ENCODE measurements at regions not wholly inside any gene's neighbourhood (a gene's known extent, or its start where the extent isn't known, plus 50 kb on each side); places are given as distances from the start of the nearest gene placed in this dataset.
"Not testable (repeated sequence)": the region's sequence is repeated elsewhere in the genome, so short reads cannot be mapped to it uniquely, and the experiment has no call there.

GRCh38 chr4:189848672-189849071, 92.0 kb upstream of the FRG1 start:
- H3K27me3 Mint-ChIP-seq; H3K9me3 ChIP-seq; DNase-seq; H3K36me3 ChIP-seq (ENCODE audit: control insufficient read depth in 2 of 2, extremely low read depth in 1 of 2, insufficient read depth in 1 of 2, low read length in 1 of 2); H3K27ac ChIP-seq (ENCODE audit: low read length); H3K4me1 ChIP-seq (ENCODE audit: control insufficient read depth in 1 of 2, extremely low read depth in 1 of 2, insufficient read depth in 2 of 2, low read length in 2 of 2); H3K27ac Mint-ChIP-seq; POLR2A ChIA-PET; H3K4me1 Mint-ChIP-seq; CTCF ChIA-PET; H3K9me3 Mint-ChIP-seq; H3K36me3 Mint-ChIP-seq; H3K27me3 ChIP-seq (replicated peaks in 1 of 2; ENCODE audit: control insufficient read depth in 2 of 2, extremely low read depth in 1 of 2, insufficient read depth in 2 of 2, low read length in 1 of 2); H3K4me3 Mint-ChIP-seq; ATAC-seq (replicated peaks in 1 of 4); H3K4me3 ChIP-seq (ENCODE audit: control insufficient read depth in 1 of 2, extremely low read depth in 1 of 2, low read length in 1 of 2): not testable (repeated sequence)
- WGBS (ENCODE audit: insufficient coverage), result 60% methylated on average over 3 of the region's 3 CpGs

- no peaks in the 10 kb centered on the region for H3K27me3 Mint-ChIP-seq
- H3K36me3 Mint-ChIP-seq, result peaks cover 13% of the 10 kb centered on the region
- ChIA-PET POLR2A (no interaction called here), CTCF (no interaction called here)
- H3K4me3 Mint-ChIP-seq, result no peak overlapping the region
- H3K4me1 ChIP-seq (ENCODE audit: control insufficient read depth in 1 of 2, extremely low read depth in 1 of 2, insufficient read depth in 2 of 2, low read length in 2 of 2), result no peaks in the 10 kb centered on the region
- no peaks in the 10 kb centered on the region for H3K9me3 ChIP-seq
- no peak for ATAC-seq (replicated peaks in 1 of 4)
- no peak for DNase-seq
- no peak overlapping the region for H3K4me3 ChIP-seq (ENCODE audit: control insufficient read depth in 1 of 2, extremely low read depth in 1 of 2, low read length in 1 of 2)
- no peak overlapping the region for H3K27ac ChIP-seq (ENCODE audit: low read length)
- WGBS (ENCODE audit: insufficient coverage), result no CpG with 5 or more reads among the region's 3 CpGs
- peaks cover 0 to 4% of the 10 kb centered on the region in 2 experiments for H3K27me3 ChIP-seq (replicated peaks in 1 of 2; ENCODE audit: control insufficient read depth in 2 of 2, extremely low read depth in 1 of 2, insufficient read depth in 2 of 2, low read length in 1 of 2)
- H3K27ac Mint-ChIP-seq, result no peak overlapping the region
- H3K4me1 Mint-ChIP-seq, result no peaks in the 10 kb centered on the region
- no peaks in the 10 kb centered on the region for H3K36me3 ChIP-seq (ENCODE audit: control insufficient read depth in 2 of 2, extremely low read depth in 1 of 2, insufficient read depth in 1 of 2, low read length in 1 of 2)
- H3K9me3 Mint-ChIP-seq, result peaks cover 0 to 20% (median 2%) of the 10 kb centered on the region in 3 donors
These were observed 90.3 kb upstream of the FRG1 start for GRCh38 chr4:189850239-189850856.

- no peaks in the 10 kb centered on the region for H3K4me1 Mint-ChIP-seq
- Histone ChIP-seq H3K27ac (ENCODE audit: low read length) (no peak overlapping the region), H3K36me3 (ENCODE audit: control insufficient read depth in 2 of 2, extremely low read depth in 1 of 2, insufficient read depth in 1 of 2, low read length in 1 of 2) (no peaks in the 10 kb centered on the region), H3K27me3 (replicated peaks in 1 of 2; ENCODE audit: control insufficient read depth in 2 of 2, extremely low read depth in 1 of 2, insufficient read depth in 2 of 2, low read length in 1 of 2) (peaks cover 0 to 6% of the 10 kb centered on the region in 2 experiments), H3K9me3 (no peaks in the 10 kb centered on the region), H3K4me1 (ENCODE audit: control insufficient read depth in 1 of 2, extremely low read depth in 1 of 2, insufficient read depth in 2 of 2, low read length in 2 of 2) (no peaks in the 10 kb centered on the region), H3K4me3 (ENCODE audit: control insufficient read depth in 1 of 2, extremely low read depth in 1 of 2, low read length in 1 of 2) (no peak overlapping the region)
- no peak for ATAC-seq (replicated peaks in 1 of 4)
- H3K9me3 Mint-ChIP-seq, result peaks cover 0 to 14% (median 3%) of the 10 kb centered on the region in 3 donors
- H3K36me3 Mint-ChIP-seq, result peaks cover 29% of the 10 kb centered on the region
- no peak overlapping the region for H3K4me3 Mint-ChIP-seq
- H3K27ac Mint-ChIP-seq, result no peak overlapping the region
- WGBS (ENCODE audit: insufficient coverage), result no CpG with 5 or more reads among the region's 4 CpGs
- no peak for DNase-seq
- no peaks in the 10 kb centered on the region for H3K27me3 Mint-ChIP-seq
- ChIA-PET POLR2A (no interaction called here), CTCF (no interaction called here)
These were observed 82.2 kb upstream of the FRG1 start for GRCh38 chr4:189858435-189858834.

GRCh38 chr4:189861101-189861500, 79.6 kb upstream of the FRG1 start:
- no peaks in the 10 kb centered on the region for H3K4me1 ChIP-seq (ENCODE audit: control insufficient read depth in 1 of 2, extremely low read depth in 1 of 2, insufficient read depth in 2 of 2, low read length in 2 of 2)
- H3K27ac Mint-ChIP-seq, result no peak overlapping the region

DNA sequence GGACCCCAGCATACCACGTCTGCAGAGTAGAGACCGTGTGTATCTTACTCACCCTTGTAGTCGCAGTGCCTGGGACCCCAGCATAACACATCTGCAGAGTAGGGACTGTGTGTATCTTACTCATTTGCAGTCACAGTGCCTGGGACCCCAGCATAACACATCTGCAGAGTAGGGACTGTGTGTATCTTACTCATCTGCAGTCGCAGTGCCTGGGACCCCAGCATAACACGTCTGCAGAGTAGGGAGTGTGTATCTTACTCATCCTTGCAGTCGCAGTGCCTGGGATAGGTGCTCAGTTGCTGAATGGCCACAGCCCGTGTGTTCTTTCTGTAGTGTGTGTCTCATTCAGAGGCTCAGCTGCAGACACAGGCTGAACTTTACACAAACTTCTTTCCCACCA, 71.4 kb upstream of the FRG1 start:
- Histone ChIP-seq H3K9me3 (no peaks in the 10 kb centered on the region), H3K36me3 (ENCODE audit: control insufficient read depth in 2 of 2, extremely low read depth in 1 of 2, insufficient read depth in 1 of 2, low read length in 1 of 2) (no peaks in the 10 kb centered on the region), H3K27ac (ENCODE audit: low read length) (no peak overlapping the region), H3K4me3 (ENCODE audit: control insufficient read depth in 1 of 2, extremely low read depth in 1 of 2, low read length in 1 of 2) (no peak overlapping the region), H3K4me1 (ENCODE audit: control insufficient read depth in 1 of 2, extremely low read depth in 1 of 2, insufficient read depth in 2 of 2, low read length in 2 of 2) (no peaks in the 10 kb centered on the region), H3K27me3 (replicated peaks in 1 of 2; ENCODE audit: control insufficient read depth in 2 of 2, extremely low read depth in 1 of 2, insufficient read depth in 2 of 2, low read length in 1 of 2) (no peaks in the 10 kb centered on the region)
- ATAC-seq (replicated peaks in 1 of 4) (no peak), DNase-seq (no peak)
- WGBS (ENCODE audit: insufficient coverage), result 80% methylated on average over 3 of the region's 7 CpGs
- Mint-ChIP-seq H3K36me3 (no peaks in the 10 kb centered on the region), H3K27ac (no peak overlapping the region), H3K9me3 (no peaks in the 10 kb centered on the region), H3K27me3 (no peaks in the 10 kb centered on the region), H3K4me3 (no peak overlapping the region), H3K4me1 (no peaks in the 10 kb centered on the region)
- CTCF ChIA-PET, result no interaction called here
- POLR2A ChIA-PET, result no interaction called here

More at GRCh38 chr4:189861101-189861500, 79.6 kb upstream of the FRG1 start:
- H3K9me3 ChIP-seq, result no peaks in the 10 kb centered on the region
- no peak overlapping the region for H3K4me3 Mint-ChIP-seq
- no peak overlapping the region for H3K4me3 ChIP-seq (ENCODE audit: control insufficient read depth in 1 of 2, extremely low read depth in 1 of 2, low read length in 1 of 2)
- ChIA-PET CTCF (no interaction called here), POLR2A (no interaction called here)
- no peaks in the 10 kb centered on the region for H3K27me3 ChIP-seq (replicated peaks in 1 of 2; ENCODE audit: control insufficient read depth in 2 of 2, extremely low read depth in 1 of 2, insufficient read depth in 2 of 2, low read length in 1 of 2)
- H3K36me3 Mint-ChIP-seq, result peaks cover 9% of the 10 kb centered on the region
- no peaks in the 10 kb centered on the region for H3K36me3 ChIP-seq (ENCODE audit: control insufficient read depth in 2 of 2, extremely low read depth in 1 of 2, insufficient read depth in 1 of 2, low read length in 1 of 2)
- H3K9me3 Mint-ChIP-seq, result no peaks in the 10 kb centered on the region
- no peak for DNase-seq
- no peaks in the 10 kb centered on the region for H3K27me3 Mint-ChIP-seq
- no peak overlapping the region for H3K27ac ChIP-seq (ENCODE audit: low read length)
- ATAC-seq (replicated peaks in 1 of 4), result no peak
- H3K4me1 Mint-ChIP-seq, result no peaks in the 10 kb centered on the region

- no peaks in the 10 kb centered on the region for H3K4me1 ChIP-seq (ENCODE audit: control insufficient read depth in 1 of 2, extremely low read depth in 1 of 2, insufficient read depth in 2 of 2, low read length in 2 of 2)
- no peak overlapping the region for H3K27ac ChIP-seq (ENCODE audit: low read length)
- no peak overlapping the region for H3K27ac Mint-ChIP-seq
- no peaks in the 10 kb centered on the region for H3K27me3 Mint-ChIP-seq
- CTCF ChIA-PET, result no interaction called here
- H3K4me1 Mint-ChIP-seq, result no peaks in the 10 kb centered on the region
- no peaks in the 10 kb centered on the region for H3K36me3 ChIP-seq (ENCODE audit: control insufficient read depth in 2 of 2, extremely low read depth in 1 of 2, insufficient read depth in 1 of 2, low read length in 1 of 2)
- H3K4me3 Mint-ChIP-seq, result no peak overlapping the region
- H3K9me3 ChIP-seq, result no peaks in the 10 kb centered on the region
- H3K4me3 ChIP-seq (ENCODE audit: control insufficient read depth in 1 of 2, extremely low read depth in 1 of 2, low read length in 1 of 2), result no peak overlapping the region
- no peak for DNase-seq
- H3K9me3 Mint-ChIP-seq, result no peaks in the 10 kb centered on the region
- ATAC-seq (replicated peaks in 1 of 4), result no peak
- no peaks in the 10 kb centered on the region for H3K36me3 Mint-ChIP-seq
- POLR2A ChIA-PET, result no interaction called here
- no peaks in the 10 kb centered on the region for H3K27me3 ChIP-seq (replicated peaks in 1 of 2; ENCODE audit: control insufficient read depth in 2 of 2, extremely low read depth in 1 of 2, insufficient read depth in 2 of 2, low read length in 1 of 2)
- no CpG with 5 or more reads among the region's 9 CpGs for WGBS (ENCODE audit: insufficient coverage)
These were observed 70.0 kb upstream of the FRG1 start for GRCh38 chr4:189870511-189871234.

DNA sequence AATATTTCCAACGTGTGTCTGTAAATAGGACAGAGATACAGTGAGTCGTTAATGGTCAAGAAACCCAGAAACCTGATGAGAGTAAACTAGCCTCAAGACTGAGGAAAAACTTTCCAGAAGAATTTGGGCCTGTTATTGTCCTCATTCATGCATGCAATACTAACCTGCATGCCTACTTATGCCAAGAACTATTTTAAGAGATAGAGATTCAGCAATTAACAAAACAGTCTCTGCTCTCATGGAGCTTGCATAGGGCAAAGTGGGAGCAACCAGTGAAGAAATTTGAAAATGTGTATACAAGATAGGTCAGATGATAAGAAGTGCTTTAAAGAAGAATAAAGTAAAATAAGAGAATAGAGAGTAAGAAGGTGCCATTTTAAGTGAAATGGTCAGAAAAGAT, 66.1 kb upstream of the FRG1 start:
- H3K36me3 ChIP-seq (ENCODE audit: control insufficient read depth in 2 of 2, extremely low read depth in 1 of 2, insufficient read depth in 1 of 2, low read length in 1 of 2), result no peaks in the 10 kb centered on the region
- POLR2A ChIA-PET, result no interaction called here
- Mint-ChIP-seq H3K36me3 (no peaks in the 10 kb centered on the region), H3K4me1 (no peaks in the 10 kb centered on the region), H3K27ac (no peak overlapping the region), H3K4me3 (no peak overlapping the region), H3K27me3 (no peaks in the 10 kb centered on the region), H3K9me3 (peaks cover 0 to 5% (median 0%) of the 10 kb centered on the region in 3 donors)
- DNase-seq, result no peak
- CTCF ChIA-PET, result no interaction called here
- H3K27me3 ChIP-seq (replicated peaks in 1 of 2; ENCODE audit: control insufficient read depth in 2 of 2, extremely low read depth in 1 of 2, insufficient read depth in 2 of 2, low read length in 1 of 2), result no peaks in the 10 kb centered on the region
- no peak overlapping the region for H3K4me3 ChIP-seq (ENCODE audit: control insufficient read depth in 1 of 2, extremely low read depth in 1 of 2, low read length in 1 of 2)
- H3K27ac ChIP-seq (ENCODE audit: low read length), result no peak overlapping the region
- no peaks in the 10 kb centered on the region for H3K4me1 ChIP-seq (ENCODE audit: control insufficient read depth in 1 of 2, extremely low read depth in 1 of 2, insufficient read depth in 2 of 2, low read length in 2 of 2)
- 93% methylated on average over 2 of the region's 2 CpGs for WGBS (ENCODE audit: insufficient coverage)
- H3K9me3 ChIP-seq, result no peaks in the 10 kb centered on the region
- no peak for ATAC-seq (replicated peaks in 1 of 4)

Data from T-cell (primary cell).